AG04450 (cell line): ENCODE measurements at regions not wholly inside any gene's neighbourhood (a gene's known extent, or its start where the extent isn't known, plus 50 kb on each side); places are given as distances from the start of the nearest gene placed in this dataset.

Experiments used
- CTCF ChIA-PET: fragments of 300-600, 350-600 bp; formaldehyde crosslinking; extraction: SDS; loops from one replicate; lab custom pipeline; 2022; ENCODE audit warnings: antibody characterized with exemption, inconsistent platforms; lab: Charles Lee
- POLR2A ChIA-PET: fragments of 350-600 bp; formaldehyde crosslinking; extraction: SDS; loops from one replicate; lab custom pipeline; 2021; ENCODE audit warnings: antibody characterized with exemption, inconsistent platforms; lab: Yijun Ruan, JAX
- DNase-seq: peaks from one replicate; pipeline ENCODE4 v3.0.0-alpha.2; 2011; ENCODE audit warnings: low read depth, low spot score
- H3K27ac ChIP-seq: one replicate; pipeline ENCODE4 v1.5.1; 2012; ENCODE audit warnings: low read depth, low read length, control low read depth
- H3K27me3 ChIP-seq: one replicate; pipeline ENCODE4 v1.6.0; 2012; ENCODE audit warnings: low read length; ENCODE audit not compliant: control insufficient read depth, insufficient read depth
- H3K4me3 ChIP-seq: 2 replicates; pipeline ENCODE4 v1.5.1; 2011; ENCODE audit warnings: mild to moderate bottlenecking, low read depth, low read length, control low read depth
- H3K9me3 ChIP-seq: 2 replicates; pipeline ENCODE4 v1.5.1; 2012; ENCODE audit warnings: low read length; ENCODE audit not compliant: control insufficient read depth, insufficient read depth
- TF ChIP-seq, protein P1 (sequence below): IDR thresholded peaks from 2 replicates; pipeline ENCODE4 v1.5.1; 2011; ENCODE audit warnings: low read depth, low read length, control low read depth, inconsistent platforms

DNA sequence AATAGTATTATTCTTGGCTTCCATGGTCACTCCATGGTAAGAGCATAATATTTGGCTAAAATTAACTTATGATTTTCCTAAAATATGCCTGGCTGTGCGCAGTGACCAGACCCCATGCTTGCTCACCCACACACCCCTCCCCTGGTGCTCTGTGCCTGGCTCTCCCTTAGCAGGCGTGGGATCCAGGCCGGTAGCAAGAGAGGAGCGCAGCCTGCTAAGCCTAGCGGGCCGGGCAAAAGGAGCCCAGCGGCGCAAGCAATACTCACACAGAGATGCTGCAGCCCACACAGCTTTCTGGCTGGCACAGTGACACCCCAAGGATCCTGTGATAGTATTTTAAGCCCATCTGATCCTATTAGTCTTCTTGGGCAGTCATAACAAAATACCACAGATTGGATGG, 79.8 kb upstream of the EYS start:
- POLR2A ChIA-PET: no interaction called here

DNA sequence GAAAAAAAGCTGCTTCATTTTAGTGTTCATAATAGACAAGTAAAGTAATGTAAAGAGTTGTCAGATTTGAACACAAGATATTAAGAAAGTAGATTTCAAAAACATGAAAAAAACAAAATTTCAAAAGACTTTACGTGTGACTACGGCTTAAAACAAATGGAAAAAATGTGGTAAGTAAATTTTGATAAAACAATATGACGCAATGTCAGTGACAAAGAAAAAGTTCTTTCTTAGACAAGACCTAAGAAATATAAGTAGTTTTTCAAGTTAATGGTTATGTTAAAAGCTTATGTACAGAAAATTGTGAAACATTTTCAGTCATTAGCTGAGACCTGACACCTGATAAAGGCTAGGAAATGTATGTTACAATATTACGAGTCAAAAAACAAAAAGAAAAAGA, 73.7 kb upstream of the EYS start:
- Histone ChIP-seq H3K9me3 (no peaks in the 10 kb centered on the region), H3K4me3 (no peak overlapping the region), H3K27ac (no peak overlapping the region), H3K27me3 (no peaks in the 10 kb centered on the region)
- DNase-seq: no peak
- CTCF ChIA-PET: no interaction called here
- TF ChIP-seq, protein P1, sequence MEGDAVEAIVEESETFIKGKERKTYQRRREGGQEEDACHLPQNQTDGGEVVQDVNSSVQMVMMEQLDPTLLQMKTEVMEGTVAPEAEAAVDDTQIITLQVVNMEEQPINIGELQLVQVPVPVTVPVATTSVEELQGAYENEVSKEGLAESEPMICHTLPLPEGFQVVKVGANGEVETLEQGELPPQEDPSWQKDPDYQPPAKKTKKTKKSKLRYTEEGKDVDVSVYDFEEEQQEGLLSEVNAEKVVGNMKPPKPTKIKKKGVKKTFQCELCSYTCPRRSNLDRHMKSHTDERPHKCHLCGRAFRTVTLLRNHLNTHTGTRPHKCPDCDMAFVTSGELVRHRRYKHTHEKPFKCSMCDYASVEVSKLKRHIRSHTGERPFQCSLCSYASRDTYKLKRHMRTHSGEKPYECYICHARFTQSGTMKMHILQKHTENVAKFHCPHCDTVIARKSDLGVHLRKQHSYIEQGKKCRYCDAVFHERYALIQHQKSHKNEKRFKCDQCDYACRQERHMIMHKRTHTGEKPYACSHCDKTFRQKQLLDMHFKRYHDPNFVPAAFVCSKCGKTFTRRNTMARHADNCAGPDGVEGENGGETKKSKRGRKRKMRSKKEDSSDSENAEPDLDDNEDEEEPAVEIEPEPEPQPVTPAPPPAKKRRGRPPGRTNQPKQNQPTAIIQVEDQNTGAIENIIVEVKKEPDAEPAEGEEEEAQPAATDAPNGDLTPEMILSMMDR: no peak
- POLR2A ChIA-PET: no interaction called here

More for the DNA sequence above, 79.8 kb upstream of the EYS start:
- CTCF ChIA-PET: no interaction called here
- TF ChIP-seq, protein P1: no peak
- peaks cover 9% of the 10 kb centered on the region for H3K9me3 ChIP-seq
- H3K27me3 ChIP-seq: no peaks in the 10 kb centered on the region
- H3K4me3 ChIP-seq: no peak overlapping the region
- no peak overlapping the region for H3K27ac ChIP-seq
- DNase-seq: no peak

GRCh38 chr6:65776332-65776731, 69.3 kb upstream of the EYS start:
- H3K9me3 ChIP-seq: no peaks in the 10 kb centered on the region; the same call in 1 of the 2 replicates
- H3K27me3 ChIP-seq: no peaks in the 10 kb centered on the region
- DNase-seq: no peak
- ChIA-PET CTCF (no interaction called here), POLR2A (no interaction called here)
- H3K27ac ChIP-seq: no peak overlapping the region
- H3K4me3 ChIP-seq: no peak overlapping the region
- TF ChIP-seq, protein P1: no peak

- TF ChIP-seq, protein P1: no peak
- CTCF ChIA-PET: no interaction called here
Measured at GRCh38 chr6:65771946-65772345, 64.9 kb upstream of the EYS start.

GRCh38 chr6:65761890-65762289, 54.9 kb upstream of the EYS start:
- no peak for DNase-seq
- CTCF ChIA-PET: no interaction called here
- POLR2A ChIA-PET: no interaction called here
- H3K4me3 ChIP-seq: no peak overlapping the region
- peaks cover 2% of the 10 kb centered on the region; the same call in 1 of the 2 replicates for H3K9me3 ChIP-seq
- H3K27me3 ChIP-seq: no peaks in the 10 kb centered on the region
- H3K27ac ChIP-seq: no peak overlapping the region
- TF ChIP-seq, protein P1: no peak

More at GRCh38 chr6:65771946-65772345, 64.9 kb upstream of the EYS start:
- no peaks in the 10 kb centered on the region; the same call in 1 of the 2 replicates for H3K9me3 ChIP-seq
- DNase-seq: no peak
- no peak overlapping the region for H3K4me3 ChIP-seq
- no peaks in the 10 kb centered on the region for H3K27me3 ChIP-seq
- POLR2A ChIA-PET: no interaction called here
- no peak overlapping the region for H3K27ac ChIP-seq
